ENCODE measurements at regions not wholly inside any gene's neighbourhood (a gene's known extent, or its start where the extent isn't known, plus 50 kb on each side); places are given as distances from the start of the nearest gene placed in this dataset.

DNA sequence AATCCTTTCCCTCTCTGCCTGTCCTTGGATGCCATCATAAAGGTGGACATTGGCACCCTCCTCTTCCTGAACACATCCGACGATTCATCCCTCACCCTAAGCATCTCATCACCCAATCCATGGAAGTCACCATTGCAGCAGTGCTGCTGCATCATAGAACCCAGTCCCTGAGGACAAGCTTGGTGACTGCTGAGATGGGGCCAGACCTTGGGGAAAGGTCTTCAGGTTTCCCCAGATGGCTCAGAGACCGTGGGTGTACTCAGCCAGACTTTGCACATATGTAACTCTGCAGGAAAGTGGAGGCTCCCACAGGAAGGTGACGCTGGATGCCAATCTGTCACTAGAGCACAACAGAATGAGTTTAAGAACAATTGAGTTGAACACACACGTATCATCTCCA lies 202.2 kb downstream of the SOX11 start:
- Histone ChIP-seq H3K4me1 (replicated peaks; ENCODE audit: insufficient read depth) (no peaks in the 10 kb centered on the region), H3K79me2 (ENCODE audit: low read depth) (no peaks in the 10 kb centered on the region), H2AFZ (no peak overlapping the region), H3K36me3 (ENCODE audit: low read depth) (no peaks in the 10 kb centered on the region), H4K20me1 (ENCODE audit: insufficient read depth) (no peaks in the 10 kb centered on the region; the same call in 1 of the 2 replicates), H3K27ac (no peak overlapping the region), H3K4me2 (no peak overlapping the region), H3K9me2 (ENCODE audit: insufficient read depth) (no peaks in the 10 kb centered on the region), H3K27me3 (ENCODE audit: insufficient read depth, low read depth) (no peaks in the 10 kb centered on the region), H3F3A (ENCODE audit: insufficient read depth, low read depth) (no peaks in the 10 kb centered on the region), H3K4me3 (no peak overlapping the region), H3K9me3 (ENCODE audit: insufficient read depth, low read depth) (no peaks in the 10 kb centered on the region)
- no peak for DNase-seq
- CTCF ChIA-PET: no interaction called here
- POLR2A ChIA-PET (ENCODE audit: unreplicated experiment): no interaction called here
- BruUV-seq (replicated peaks): no TSS peak
- intact Hi-C loops (cut with micrococcal nuclease; ENCODE audit: unreplicated experiment): no loop called here
- TF ChIP-seq, protein P1, sequence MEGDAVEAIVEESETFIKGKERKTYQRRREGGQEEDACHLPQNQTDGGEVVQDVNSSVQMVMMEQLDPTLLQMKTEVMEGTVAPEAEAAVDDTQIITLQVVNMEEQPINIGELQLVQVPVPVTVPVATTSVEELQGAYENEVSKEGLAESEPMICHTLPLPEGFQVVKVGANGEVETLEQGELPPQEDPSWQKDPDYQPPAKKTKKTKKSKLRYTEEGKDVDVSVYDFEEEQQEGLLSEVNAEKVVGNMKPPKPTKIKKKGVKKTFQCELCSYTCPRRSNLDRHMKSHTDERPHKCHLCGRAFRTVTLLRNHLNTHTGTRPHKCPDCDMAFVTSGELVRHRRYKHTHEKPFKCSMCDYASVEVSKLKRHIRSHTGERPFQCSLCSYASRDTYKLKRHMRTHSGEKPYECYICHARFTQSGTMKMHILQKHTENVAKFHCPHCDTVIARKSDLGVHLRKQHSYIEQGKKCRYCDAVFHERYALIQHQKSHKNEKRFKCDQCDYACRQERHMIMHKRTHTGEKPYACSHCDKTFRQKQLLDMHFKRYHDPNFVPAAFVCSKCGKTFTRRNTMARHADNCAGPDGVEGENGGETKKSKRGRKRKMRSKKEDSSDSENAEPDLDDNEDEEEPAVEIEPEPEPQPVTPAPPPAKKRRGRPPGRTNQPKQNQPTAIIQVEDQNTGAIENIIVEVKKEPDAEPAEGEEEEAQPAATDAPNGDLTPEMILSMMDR (conservative IDR thresholded peaks at IDR 0.05): no peak
- TF ChIP-seq EZH2 (IDR thresholded peaks at IDR 0.05; ENCODE audit: low read depth): no peak

DNA sequence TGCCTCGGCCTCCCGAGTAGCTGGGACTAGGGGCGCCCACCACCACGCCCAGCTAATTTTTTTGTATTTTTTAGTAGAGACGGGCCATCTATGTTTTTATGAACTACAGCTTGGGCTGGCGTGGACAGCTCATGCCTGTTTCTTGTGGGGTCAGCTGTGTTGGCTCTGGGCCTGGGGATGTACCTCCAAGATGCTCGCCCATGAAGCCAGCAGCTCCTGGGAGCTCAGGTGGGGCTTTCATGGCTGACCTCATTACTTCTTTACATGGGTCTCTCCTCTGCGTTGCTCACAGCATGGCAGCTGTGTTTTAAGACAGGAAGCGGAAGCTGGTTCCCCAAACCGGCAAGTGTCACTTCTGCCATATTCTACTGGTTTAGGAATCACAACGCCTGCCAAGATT lies 203.1 kb downstream of the SOX11 start:
- no peak overlapping the region for H3K27ac ChIP-seq
- no peaks in the 10 kb centered on the region for H3K9me3 ChIP-seq (ENCODE audit: insufficient read depth, low read depth)
- POLR2A ChIA-PET (ENCODE audit: unreplicated experiment): no interaction called here
- H3K36me3 ChIP-seq (ENCODE audit: low read depth): no peaks in the 10 kb centered on the region
- H3K9me2 ChIP-seq (ENCODE audit: insufficient read depth): no peaks in the 10 kb centered on the region
- no peak for TF ChIP-seq EZH2 (IDR thresholded peaks at IDR 0.05; ENCODE audit: low read depth)
- TF ChIP-seq, protein P1 (conservative IDR thresholded peaks at IDR 0.05): no peak
- no peaks in the 10 kb centered on the region; the same call in 1 of the 2 replicates for H4K20me1 ChIP-seq (ENCODE audit: insufficient read depth)
- peak overlapping the region; percentile 50 for H2AFZ ChIP-seq
- H3K27me3 ChIP-seq (ENCODE audit: insufficient read depth, low read depth): 0 out of 2 replicates have a peak, but pooled peaks cover under 1% of the 10 kb centered on the region
- DNase-seq: no peak
- no peaks in the 10 kb centered on the region for H3K79me2 ChIP-seq (ENCODE audit: low read depth)
- no TSS peak for BruUV-seq (replicated peaks)
- H3K4me3 ChIP-seq: no peak overlapping the region
- intact Hi-C loops (cut with micrococcal nuclease; ENCODE audit: unreplicated experiment): no loop called here
- H3F3A ChIP-seq (ENCODE audit: insufficient read depth, low read depth): no peaks in the 10 kb centered on the region
- no peak overlapping the region for H3K4me2 ChIP-seq
- CTCF ChIA-PET: no interaction called here
- H3K4me1 ChIP-seq (replicated peaks; ENCODE audit: insufficient read depth): no peaks in the 10 kb centered on the region

DNA sequence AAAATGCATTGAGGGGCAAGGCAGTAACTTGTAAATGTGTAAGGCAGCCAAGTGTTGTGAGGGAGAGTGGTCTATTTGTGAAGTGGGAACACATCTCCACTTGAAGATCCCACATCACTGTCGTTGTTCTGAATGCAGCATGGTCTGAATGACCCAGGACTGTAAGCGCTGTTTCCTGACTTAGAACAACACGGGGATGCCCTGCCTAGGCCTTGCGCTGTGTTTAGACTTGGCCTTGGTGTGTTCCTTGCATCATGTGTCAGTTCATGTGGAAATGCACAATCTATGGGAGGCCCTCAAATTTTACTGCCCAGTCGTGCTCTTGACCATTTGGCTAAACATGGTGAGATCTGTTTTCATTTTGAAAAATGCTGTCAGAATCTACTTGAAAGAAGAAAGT lies 205.1 kb downstream of the SOX11 start:
- H3K27ac ChIP-seq: no peak overlapping the region
- ChIA-PET CTCF (no interaction called here), POLR2A (ENCODE audit: unreplicated experiment) (no interaction called here)
- H2AFZ ChIP-seq: no peak overlapping the region
- no peak overlapping the region for H3K4me3 ChIP-seq
- DNase-seq: no peak
- H3K9me2 ChIP-seq (ENCODE audit: insufficient read depth): no peaks in the 10 kb centered on the region
- intact Hi-C loops (cut with micrococcal nuclease; ENCODE audit: unreplicated experiment): no loop called here
- no peak for TF ChIP-seq EZH2 (IDR thresholded peaks at IDR 0.05; ENCODE audit: low read depth)
- TF ChIP-seq, protein P1 (conservative IDR thresholded peaks at IDR 0.05): no peak
- no peaks in the 10 kb centered on the region for H3K79me2 ChIP-seq (ENCODE audit: low read depth)
- no peaks in the 10 kb centered on the region for H3K9me3 ChIP-seq (ENCODE audit: insufficient read depth, low read depth)
- peaks cover 15% of the 10 kb centered on the region; the same call in 1 of the 2 replicates for H3K27me3 ChIP-seq (ENCODE audit: insufficient read depth, low read depth)
- no peaks in the 10 kb centered on the region for H3K36me3 ChIP-seq (ENCODE audit: low read depth)
- H4K20me1 ChIP-seq (ENCODE audit: insufficient read depth): no peaks in the 10 kb centered on the region
- no peaks in the 10 kb centered on the region for H3F3A ChIP-seq (ENCODE audit: insufficient read depth, low read depth)
- no peak overlapping the region for H3K4me2 ChIP-seq
- no peaks in the 10 kb centered on the region for H3K4me1 ChIP-seq (replicated peaks; ENCODE audit: insufficient read depth)
- no TSS peak for BruUV-seq (replicated peaks)

All from PC-9 (cell line).